T-helper 1 cell treated with Interleukin-12 subunit alpha and Interleukin-12 subunit beta and Interleukin-4 antibody, amounts not matched to agents 30 ng/mL and 1 ng/mL, for 36 hours (primary cell): ENCODE measurements at regions not wholly inside any gene's neighbourhood (a gene's known extent, or its start where the extent isn't known, plus 50 kb on each side); places are given as distances from the start of the nearest gene placed in this dataset.

Experiments used
- intact Hi-C: fragments of 100-400 bp; cut with micrococcal nuclease; formaldehyde crosslinking; loops from one replicate; pipeline ENCODE4 v1.15.1; 2024

DNA sequence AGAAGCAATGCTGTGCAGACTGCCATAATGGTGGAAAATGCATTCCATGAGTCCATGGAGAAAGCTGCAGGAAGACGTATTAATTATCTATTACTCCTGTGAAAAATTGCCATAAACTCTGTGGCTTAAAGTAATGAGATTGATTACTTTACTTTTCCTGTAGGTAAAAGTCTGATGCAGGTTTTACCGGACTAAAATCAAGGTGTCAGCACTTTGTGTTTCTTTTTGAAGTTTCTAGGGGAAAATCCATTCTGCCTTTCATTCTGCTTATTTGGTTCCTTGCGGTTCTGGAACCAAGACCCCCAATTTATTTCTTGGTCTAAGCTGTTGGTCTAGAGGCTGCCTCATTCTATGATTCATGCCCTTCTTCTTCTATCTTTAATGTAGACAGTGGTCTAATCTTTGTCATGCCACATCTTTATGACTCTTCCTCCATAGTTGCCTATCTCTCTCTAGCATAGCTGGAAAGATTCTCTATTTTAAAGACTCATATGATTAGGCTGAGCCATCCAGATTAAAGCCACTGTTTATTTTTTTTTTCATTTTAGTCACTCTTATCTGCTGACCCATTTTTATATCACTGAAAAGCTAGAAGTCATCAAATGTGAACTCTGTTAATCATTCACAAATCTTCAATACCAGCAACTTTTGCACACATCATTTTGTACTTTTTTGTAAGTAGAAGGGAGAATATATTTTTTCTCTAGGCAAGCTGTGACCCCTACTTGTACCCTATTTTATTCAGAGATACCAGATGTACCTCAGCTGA is 2056.4 kb downstream of the PCDH7 start:
- intact Hi-C loops, result no loop called here

DNA sequence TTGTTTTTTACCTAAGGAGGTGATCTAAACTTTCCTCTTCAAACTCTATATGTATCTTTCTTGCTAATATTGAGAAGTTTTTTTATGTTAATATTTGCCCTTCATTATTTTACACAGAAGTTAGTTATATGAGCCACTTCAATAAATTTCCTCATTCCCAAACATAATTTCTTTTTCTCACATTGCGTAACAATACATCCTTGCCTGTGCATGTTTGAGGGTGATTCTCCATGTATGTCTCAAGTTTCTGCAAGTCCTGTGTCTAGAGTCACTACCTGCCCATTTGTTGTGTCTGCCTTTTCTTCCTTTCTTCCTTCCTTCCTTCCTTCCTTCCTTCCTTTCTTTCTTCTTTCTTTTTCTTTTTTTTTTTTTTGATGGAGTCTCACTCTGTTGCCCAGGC is 2057.9 kb downstream of the PCDH7 start:
- intact Hi-C loops, result no loop called here

DNA sequence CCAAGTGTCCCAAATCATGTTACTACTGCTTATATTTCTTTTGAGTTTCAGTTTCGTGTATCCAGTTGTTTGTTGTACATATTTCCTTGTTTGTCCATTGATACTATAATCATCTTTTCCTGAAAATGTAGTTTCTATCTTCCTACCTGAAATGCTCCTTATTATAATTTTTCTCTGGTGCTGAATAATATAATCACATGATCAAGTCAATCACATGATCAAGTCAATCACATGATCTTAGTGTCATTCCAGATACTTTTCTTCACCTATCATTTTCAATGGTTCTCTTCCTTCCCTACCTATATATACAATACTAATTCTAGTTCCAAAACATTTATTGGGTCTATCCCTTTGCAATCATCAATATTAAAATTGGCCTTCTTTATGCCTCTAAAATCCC is 2058.8 kb downstream of the PCDH7 start:
- intact Hi-C loops, result no loop called here

DNA sequence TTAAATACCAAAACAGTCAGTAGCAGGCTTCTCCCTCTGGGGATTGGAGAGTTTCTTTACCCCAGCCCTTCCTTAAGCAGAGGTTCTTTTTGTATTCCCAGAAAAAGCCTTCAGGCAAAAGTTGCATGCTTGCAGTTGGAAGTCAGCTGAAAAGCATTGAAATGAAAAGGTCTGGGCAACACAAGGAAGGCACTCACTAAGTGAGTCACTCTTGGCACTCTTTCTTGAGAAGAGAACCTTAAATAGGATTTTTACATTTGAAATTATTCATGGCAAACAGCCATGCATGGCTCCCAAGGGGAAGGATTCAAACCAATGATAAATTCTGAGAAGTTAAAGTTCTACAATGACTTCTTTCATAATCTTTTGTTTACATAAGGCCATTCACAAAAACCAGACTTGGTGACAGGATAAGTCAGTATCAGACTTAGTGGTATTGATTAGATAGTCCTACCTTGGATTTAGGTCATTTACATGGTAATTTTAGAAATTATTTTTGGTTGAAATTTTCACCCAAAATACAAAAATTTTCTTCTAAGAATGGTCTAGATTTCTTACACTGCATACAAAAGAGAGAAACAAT is 2068.9 kb downstream of the PCDH7 start:
- intact Hi-C loops, result no loop called here

DNA sequence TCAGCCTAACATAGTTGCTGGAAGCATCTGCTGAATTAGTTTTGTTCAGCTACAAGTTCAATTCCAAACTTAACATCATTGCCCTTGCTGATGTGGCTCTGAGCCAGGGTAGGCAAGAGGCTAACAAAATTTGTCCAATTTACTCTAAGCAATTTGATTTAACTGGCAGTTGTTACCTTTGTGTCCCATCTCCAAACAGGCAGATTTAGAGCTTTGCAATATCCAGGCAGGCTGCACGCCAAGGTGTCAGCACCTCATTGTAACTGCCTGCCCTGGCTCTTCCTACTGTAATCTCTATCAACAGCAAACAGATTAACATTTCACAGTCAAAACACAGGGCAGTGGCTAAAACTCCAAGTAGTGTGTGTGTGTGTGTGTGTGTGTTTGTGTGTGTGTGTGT is 2070.6 kb downstream of the PCDH7 start:
- intact Hi-C loops, result no loop called here

DNA sequence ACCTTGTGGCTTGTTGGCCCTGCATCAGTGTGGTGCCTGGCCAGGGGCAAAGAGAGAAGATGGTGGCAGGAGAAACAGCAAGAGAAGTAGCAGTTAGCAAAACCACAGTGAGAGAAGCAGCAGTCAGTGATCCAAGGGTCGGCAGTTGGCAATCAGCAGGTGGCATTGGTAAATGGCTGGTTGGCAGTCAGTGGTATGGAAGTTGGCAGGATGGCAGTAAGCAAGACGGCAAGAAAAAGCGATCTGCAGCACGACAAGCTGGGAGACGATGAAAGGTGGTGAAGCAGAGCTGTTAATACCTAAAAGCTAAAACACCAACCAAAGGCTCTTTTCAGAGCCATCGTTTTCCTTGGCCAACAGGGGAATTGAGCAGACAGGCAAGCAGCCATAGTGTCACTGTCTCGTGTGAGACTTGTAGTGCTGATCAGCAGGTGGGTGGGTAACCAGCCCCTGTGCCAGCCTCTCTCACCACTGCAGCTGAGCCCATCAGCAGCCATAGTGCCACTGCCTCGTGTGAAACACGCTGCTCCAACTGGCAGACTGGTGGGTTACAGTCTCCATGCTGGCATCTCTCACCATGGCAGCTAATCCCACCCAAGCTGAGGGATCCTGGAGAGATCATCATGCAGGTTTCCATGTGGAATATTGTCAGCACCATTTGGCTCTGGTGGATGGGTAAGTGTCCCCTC is 2078.4 kb downstream of the PCDH7 start:
- intact Hi-C loops, result no loop called here

DNA sequence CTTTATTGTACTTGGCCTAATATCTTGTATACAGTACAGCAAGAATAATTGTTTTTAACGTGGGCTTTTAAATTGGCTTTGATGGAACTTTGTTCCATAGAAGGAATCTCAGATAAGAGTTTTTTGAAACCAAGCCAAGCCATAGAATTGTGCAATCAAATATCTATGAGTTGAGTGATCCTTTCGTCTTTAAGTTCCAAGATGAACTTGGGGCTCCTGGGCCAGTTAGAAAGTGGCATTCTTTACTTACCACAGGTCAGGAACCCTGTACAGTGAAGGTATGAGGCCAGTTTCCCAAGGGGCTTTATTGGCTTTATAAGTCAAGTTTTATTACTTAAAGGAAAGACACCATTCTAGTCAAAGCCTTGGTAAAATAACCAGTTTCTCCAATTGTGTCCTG is 2104.2 kb downstream of the PCDH7 start:
- intact Hi-C loops, result no loop called here

DNA sequence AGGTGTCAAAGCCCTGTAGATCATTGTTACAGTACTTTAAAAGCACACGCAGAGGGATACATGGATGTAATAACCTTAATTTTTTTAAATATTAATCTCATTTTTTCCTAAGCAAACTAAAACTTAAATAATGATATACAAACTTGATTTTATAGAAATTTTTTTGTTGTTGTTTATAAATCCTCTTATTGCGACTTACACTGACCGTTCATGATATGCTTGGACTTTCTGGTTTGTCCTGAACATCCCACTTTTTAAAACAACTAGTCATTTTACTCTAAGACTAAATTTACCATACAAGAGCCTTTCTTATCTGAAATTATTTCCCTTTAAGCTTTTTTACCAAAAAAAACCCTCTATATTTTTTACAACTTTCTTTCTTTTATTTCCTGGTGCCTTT is 2106.0 kb downstream of the PCDH7 start:
- intact Hi-C loops, result no loop called here

DNA sequence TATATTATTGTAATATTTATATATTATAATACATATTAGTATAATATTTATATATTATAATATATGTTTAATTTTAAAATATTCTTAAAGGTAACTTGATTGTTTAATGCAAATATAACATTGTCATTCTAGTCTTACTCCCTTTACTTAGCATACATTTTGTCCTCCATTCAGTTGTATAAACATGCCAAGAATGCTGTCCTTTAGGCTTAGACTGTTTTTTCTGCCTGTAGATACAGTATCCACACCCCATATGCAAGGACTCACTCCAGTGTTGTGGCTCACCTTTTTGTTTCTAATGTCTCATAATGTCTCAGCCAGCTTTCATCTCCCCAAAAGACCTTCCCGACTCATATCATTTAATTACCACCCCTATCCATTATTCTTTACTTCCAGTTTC is 2110.0 kb downstream of the PCDH7 start:
- intact Hi-C loops, result no loop called here

DNA sequence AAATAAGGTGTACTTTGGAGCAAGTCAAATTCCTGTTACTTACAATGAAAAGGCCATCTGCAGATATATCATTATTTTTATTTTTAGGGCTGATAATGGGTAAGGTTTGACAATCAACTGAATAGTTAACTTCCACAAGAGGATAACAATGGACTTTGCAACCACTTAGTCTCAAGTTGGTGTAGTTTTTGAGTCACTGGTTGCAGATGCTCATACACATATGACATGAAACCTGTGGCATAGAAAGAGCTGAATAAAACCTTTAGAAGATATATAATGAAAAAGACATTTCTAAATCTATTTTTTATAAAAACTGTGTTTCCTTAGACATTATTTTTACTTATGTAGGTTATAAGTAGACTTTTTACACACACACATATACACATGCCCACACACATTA is 2110.9 kb downstream of the PCDH7 start:
- intact Hi-C loops, result no loop called here

DNA sequence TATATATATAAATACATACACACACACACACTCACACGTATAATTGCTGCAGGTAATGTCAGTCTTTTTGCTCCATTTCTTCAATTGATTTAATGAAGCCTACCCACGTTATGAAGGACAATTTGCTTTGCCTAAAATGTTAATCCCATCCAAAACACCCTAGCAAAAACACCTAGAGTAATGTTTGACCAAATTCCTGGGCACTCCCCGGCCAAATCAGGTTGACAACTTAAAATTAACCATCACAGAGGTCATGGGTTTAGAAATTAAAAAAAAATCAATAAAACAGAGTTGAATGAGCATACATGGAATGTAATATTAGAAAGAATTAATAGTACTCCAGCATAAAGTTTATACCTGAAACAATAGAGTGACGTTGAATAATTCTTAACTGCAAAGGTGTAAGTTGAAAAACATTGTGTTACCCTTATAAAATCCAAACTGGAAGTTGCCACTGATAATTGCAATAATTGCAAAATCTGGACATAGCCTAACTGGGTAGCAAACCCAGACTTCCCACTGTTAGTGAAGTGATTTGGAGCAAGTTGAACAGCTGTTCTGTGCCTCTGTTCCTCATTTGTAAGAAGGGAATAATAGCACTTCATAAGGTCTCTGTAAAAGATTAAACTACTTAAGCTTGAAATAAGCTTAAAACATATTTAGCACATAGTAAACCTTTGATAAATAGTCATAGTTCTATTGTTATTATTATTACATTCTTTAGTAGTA is 2120.5 kb downstream of the PCDH7 start:
- intact Hi-C loops, result no loop called here

DNA sequence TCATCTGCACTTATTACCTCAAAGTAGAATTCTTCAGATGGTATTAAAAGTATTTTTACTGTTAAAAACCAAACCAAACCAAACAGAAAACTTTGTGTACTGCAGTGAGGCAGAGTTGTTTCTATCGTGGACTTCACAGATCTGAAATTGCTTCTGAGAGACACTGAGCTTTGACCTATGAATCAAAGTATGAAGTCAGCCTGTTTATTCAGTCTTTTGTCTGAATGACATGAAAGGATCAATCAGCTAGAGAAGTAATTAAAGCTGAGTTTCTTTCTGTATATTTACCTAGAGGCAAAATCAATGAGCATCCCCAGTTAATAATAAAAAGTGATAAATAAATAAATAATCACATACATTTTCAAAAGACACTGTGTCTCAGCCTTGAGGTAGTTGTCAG is 2121.0 kb downstream of the PCDH7 start:
- intact Hi-C loops, result no loop called here

DNA sequence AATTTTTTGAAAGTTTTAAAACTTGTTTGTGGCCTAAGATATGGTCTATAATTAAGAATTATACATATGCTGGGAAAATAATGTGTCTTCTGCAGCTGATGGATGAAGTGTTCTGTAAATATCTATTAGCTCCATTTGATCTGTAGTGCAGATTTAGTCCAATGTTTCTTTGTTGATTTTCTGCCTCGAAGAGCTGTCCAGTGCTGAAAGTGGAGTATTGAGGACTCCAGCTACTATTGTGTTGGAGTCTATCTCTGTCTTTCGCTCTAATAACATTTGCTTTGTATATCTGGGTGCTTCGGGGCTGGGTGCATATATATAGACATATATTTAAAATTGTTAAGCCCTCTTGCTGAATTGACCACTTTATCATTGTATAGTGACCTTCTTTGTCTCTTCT is 2127.3 kb downstream of the PCDH7 start:
- intact Hi-C loops, result no loop called here

DNA sequence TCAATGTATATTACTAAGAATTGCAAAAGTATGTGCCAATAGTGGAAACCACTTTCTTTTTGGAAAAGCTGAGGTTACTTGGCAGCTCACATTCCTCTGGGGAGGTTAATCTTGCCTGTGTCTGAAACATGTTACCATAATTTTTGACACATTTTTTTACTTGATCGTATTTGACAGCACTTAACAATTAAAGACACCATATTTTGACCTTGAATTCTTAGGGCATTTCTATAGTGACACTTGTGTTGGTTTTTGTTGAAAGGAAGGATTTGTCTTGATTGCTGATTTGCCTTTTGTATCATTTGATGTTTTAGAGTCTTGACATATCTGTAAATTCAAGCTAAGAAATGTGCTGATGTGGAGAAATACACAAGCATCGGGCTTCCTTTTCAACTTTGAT is 2135.5 kb downstream of the PCDH7 start:
- intact Hi-C loops, result no loop called here

DNA sequence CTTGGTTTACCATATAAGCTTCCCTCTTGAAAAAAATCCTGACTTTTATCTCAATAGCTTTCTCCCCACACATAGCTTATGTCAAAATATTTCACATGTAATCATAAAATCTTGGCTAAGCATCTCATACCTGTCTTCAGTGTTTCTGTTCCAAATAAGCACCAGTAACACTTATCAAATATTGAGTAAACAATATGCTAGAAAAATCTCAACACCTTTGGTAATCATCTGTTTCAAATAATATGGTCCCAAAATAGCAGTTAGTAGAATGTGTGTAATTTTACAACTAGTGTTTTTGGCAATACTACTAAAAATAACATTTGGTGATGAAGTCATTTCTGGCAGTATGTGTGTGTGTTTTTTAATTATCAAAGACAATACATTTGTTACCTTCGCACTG is 2138.2 kb downstream of the PCDH7 start:
- intact Hi-C loops, result no loop called here

DNA sequence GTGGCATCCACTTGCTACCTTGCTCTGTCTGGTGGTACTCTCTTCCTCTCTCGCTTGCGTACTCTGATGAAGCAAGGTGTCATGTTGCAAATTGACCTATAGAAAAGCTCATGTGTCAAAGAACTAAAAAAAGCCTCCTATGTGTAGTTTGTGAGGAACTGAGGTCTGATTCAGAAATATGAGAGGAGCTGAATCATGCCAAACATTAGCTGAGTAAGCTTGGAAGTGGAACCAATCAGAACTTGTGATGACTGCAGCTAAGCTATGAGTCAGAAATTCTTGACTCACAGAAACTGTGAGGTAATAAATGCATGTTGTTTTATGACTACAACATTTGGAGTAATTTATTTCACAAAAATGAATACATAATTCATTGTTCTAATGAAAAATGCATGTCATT is 2138.8 kb downstream of the PCDH7 start:
- intact Hi-C loops, result no loop called here

DNA sequence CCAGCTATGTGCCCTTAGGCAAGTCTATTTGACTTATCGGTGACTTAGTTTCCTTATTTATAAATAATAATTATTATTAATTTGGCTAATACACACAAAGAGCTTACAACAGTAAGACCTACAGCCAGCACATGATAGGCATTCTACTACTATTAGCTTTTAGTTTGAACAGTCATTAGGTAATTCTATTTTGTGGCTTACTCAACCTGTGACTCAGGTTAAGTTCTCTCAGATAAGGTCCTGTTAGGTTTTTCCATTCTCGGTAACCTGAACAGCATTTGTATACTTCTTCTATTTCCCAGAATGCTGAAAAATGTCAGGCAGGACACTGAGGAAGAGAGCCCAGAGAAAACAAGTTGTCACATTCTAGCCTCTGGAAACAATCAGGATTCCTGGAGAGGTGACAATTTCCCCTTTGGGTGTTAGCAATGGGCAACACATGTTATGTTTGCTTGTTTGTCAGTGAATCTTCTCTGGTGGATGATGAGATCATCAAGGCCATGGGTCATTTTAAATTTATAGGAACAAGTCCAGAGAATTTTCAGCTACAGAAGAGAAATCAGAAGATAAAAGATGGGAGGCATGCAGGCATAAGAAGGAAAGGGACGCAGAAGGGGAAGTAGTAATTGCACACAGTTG is 2144.7 kb downstream of the PCDH7 start:
- intact Hi-C loops, result no loop called here

DNA sequence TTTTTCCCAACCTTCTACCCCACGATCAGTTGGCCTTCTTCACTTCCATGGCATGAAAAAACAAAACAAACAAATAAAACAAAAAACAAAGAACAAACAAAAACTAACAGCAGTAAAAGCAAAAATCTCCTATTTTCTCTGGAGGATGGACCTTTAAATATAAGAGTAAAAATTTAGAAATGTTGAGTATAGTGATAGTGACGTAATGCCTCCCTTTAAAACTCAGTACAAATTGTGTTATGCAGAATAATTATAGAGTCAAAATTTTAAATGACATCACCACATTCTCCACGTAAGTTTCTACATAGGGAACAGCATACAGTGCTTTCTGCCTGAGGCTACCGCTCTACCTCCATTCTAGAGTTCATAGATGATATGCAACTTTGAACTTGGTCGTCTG is 2156.4 kb downstream of the PCDH7 start:
- intact Hi-C loops, result no loop called here

DNA sequence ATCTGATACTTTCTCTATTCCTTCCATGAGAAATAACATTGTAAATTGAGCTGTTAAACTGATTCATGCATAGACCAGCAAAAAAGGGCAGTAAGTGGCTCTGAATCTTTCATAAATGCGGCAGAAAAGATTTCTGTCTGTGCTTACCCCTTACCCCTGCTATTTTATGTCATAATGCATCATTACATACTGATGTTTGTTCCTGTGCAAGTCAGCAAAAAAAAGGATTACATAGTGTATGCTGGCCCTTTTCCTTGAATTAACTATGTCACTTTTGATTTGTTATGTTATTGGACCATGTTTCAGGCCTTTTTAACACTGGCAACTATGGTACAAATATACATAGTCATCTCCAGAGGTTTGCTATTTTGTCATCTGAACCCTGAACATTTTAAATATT is 2159.7 kb downstream of the PCDH7 start:
- intact Hi-C loops, result no loop called here

DNA sequence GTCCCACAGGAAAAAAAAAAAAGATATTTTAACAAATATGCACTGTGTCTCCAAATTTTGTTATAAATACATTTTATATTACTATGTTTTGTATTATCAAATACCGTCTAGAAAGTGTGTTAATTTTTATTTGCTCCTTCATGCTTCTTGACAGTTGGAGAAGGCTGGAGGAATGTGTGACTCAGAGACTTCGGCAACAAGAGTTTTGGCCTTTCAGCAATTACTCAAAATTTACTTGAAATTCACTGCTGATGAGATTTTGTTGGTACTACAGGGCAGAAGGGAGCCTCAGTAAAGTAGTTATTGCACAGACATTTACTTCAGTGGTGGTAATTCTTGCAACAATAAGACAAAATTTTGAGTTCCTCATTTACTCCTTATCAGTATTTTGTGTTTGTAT is 2164.0 kb downstream of the PCDH7 start:
- intact Hi-C loops, result no loop called here

DNA sequence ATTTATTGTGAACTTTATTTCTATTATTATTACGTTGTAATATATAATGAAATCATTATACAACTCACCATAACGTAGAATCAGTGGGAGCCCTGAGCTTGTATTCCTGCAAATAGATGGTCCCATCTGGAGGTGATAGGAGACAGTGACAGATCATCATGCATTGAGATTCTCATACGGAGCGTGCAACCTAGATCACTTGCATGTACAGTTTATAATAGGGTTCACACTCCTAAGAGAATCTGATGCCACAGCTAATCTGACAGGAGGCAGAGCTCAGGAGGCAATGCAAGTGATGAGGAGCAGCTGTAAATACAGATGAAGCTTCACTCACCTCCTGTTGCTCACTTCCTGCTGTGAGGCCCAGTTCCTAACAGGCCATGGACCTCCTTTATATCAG is 2170.2 kb downstream of the PCDH7 start:
- intact Hi-C loops, result no loop called here

DNA sequence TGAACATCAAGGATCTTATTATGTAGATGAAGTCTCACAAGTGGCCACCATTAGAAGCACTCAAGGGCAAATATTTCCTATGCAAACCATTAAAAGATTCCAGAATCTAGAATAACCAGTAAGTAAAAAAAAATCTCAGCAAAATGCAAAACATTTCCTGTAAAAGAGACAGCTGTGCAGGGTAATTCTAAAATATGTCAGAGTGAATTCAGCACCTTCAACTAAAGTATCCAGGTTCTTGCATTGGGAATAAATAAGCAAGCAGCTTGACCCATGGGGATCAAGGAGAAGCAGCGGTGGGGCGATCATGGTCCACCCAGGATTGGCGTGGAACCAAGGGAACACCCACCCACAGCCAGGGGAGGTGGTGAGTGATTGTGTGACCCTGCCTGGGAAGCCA is 2188.9 kb downstream of the PCDH7 start:
- intact Hi-C loops, result no loop called here
